KBM-7 (cell line): ENCODE measurements at regions not wholly inside any gene's neighbourhood (a gene's known extent, or its start where the extent isn't known, plus 50 kb on each side); places are given as distances from the start of the nearest gene placed in this dataset.

Experiments
- DNase-seq: peaks from one replicate; pipeline ENCODE4 v3.0.0-alpha.2; 2015
- in situ Hi-C: fragments of 300-500 bp; cut with MboI; formaldehyde crosslinking; loops from 2 replicates; pipeline ENCODE4 v1.14.3; 2020; ENCODE audit warnings: low sequenced_read_pairs, low pct_unique_long_range_greater_than_20kb, mixed read lengths

GRCh38 chr9:108167136-108167900 is 677.7 kb upstream of the KLF4 start:
- in situ Hi-C loops = no loop called here
- DNase-seq = no peak

GRCh38 chr9:108166519-108166918 is 677.0 kb upstream of the KLF4 start:
- DNase-seq = no peak

GRCh38 chr9:108163321-108164005 is 673.9 kb upstream of the KLF4 start:
- DNase-seq = no peak
- in situ Hi-C loops = no loop called here

More at GRCh38 chr9:108166519-108166918, 677.0 kb upstream of the KLF4 start:
- in situ Hi-C loops = no loop called here

GRCh38 chr9:108162664-108163063 is 673.1 kb upstream of the KLF4 start:
- no peak for DNase-seq
- in situ Hi-C loops = no loop called here

GRCh38 chr9:108161503-108161902 is 671.9 kb upstream of the KLF4 start:
- in situ Hi-C loops = no loop called here
- DNase-seq = no peak

- in situ Hi-C loops = no loop called here
- no peak for DNase-seq
These were observed 671.3 kb upstream of the KLF4 start for GRCh38 chr9:108160706-108161355.

GRCh38 chr9:108160039-108160438 is 670.5 kb upstream of the KLF4 start:
- in situ Hi-C loops = no loop called here
- no peak for DNase-seq

- in situ Hi-C loops = no loop called here
- no peak for DNase-seq
These were observed 668.8 kb upstream of the KLF4 start for GRCh38 chr9:108158236-108158995.

- DNase-seq = peak; percentile 12
- in situ Hi-C loops = no loop called here
These were observed 666.9 kb upstream of the KLF4 start for GRCh38 chr9:108156270-108156998.

- in situ Hi-C loops = no loop called here
- no peak for DNase-seq
These were observed 663.8 kb upstream of the KLF4 start for GRCh38 chr9:108153416-108153815.

GRCh38 chr9:108150736-108151586 is 661.4 kb upstream of the KLF4 start:
- DNase-seq = peak; percentile 2
- in situ Hi-C loops = no loop called here

GRCh38 chr9:108149326-108149725 is 659.8 kb upstream of the KLF4 start:
- DNase-seq = no peak
- in situ Hi-C loops = no loop called here

GRCh38 chr9:108142504-108143201 is 653.1 kb upstream of the KLF4 start:
- no peak for DNase-seq

GRCh38 chr9:108142142-108142503 is 652.6 kb upstream of the KLF4 start:
- in situ Hi-C loops = no loop called here
- DNase-seq = no peak

More at GRCh38 chr9:108142504-108143201, 653.1 kb upstream of the KLF4 start:
- in situ Hi-C loops = no loop called here

- in situ Hi-C loops = no loop called here
- no peak for DNase-seq
These were observed 650.3 kb upstream of the KLF4 start for GRCh38 chr9:108139900-108140299.

- no peak for DNase-seq
- in situ Hi-C loops = no loop called here
These were observed 648.9 kb upstream of the KLF4 start for GRCh38 chr9:108138516-108138915.

GRCh38 chr9:108136656-108137055 is 647.1 kb upstream of the KLF4 start:
- in situ Hi-C loops = no loop called here
- DNase-seq = no peak
